ENCODE measurements at regions not wholly inside any gene's neighbourhood (a gene's known extent, or its start where the extent isn't known, plus 50 kb on each side); places are given as distances from the start of the nearest gene placed in this dataset.
"Not testable (repeated sequence)": the region's sequence is repeated elsewhere in the genome, so short reads cannot be mapped to it uniquely, and the experiment has no call there.

- no peak for DNase-seq
Observed at GRCh38 chr4:82171531-82172155, 202.1 kb downstream of the HNRNPD start.

DNA sequence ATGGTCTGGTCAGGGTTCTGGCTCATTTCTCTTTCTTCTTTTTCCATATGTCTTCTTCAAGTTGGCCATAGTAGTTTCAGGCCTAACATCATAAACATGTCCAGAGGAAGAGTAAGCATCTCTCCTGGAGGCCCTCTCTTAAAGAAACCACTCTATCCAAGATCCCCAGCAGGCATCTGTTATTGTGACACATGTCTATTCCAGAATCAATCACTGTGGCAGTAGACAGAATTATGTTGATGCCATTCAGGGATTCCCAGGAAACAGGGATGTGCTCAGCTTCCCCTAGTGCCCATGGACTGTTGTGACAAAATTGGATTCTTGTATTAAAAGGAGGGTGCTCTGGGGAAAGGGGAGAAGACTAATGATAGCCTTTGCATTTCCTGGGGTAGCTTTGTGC, 224.0 kb downstream of the HNRNPD start:
- no peak for DNase-seq

GRCh38 chr4:82145850-82146249, 227.9 kb downstream of the HNRNPD start:
- no peak for DNase-seq

DNA sequence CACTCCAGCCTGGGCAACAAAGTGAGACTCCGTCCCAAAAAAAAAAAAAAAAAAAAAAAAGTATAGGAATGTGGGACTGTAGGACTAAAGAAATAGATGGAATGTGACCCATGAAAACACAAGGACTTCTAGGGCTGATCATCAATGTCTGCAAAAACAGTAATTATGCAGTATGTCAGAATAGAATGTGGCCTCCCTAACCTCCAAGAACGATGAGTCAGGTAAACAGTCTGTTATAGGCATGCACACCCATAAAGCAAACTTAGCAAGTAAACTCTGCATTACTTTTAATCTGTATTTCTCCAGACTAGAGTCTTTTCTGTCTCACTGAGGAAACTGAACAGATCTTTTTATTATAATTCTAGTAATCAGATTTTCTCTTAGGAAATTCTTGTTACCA, 233.4 kb downstream of the HNRNPD start:
- no peak for DNase-seq

DNA sequence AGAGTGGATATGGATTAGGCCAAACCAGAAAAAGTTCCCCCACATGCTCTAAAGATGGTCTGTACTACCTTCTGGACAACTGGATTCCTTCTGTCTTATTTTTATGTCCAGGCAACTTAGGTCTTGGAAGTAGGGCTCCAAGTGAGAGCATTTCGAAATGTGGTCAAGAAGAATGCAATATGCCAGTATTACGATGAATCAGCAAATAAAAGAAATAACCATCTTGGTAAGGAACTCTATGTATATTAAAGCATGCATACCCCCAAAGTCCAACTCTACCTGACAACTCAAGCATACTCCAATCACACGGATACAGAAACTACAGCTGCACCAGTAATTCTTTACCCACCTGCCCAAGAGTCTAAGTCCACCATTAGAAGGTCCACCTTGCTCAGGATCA, 234.5 kb downstream of the HNRNPD start:
- DNase-seq: no peak

GRCh38 chr4:82138374-82138773, 235.4 kb downstream of the HNRNPD start:
- DNase-seq: no peak

DNA sequence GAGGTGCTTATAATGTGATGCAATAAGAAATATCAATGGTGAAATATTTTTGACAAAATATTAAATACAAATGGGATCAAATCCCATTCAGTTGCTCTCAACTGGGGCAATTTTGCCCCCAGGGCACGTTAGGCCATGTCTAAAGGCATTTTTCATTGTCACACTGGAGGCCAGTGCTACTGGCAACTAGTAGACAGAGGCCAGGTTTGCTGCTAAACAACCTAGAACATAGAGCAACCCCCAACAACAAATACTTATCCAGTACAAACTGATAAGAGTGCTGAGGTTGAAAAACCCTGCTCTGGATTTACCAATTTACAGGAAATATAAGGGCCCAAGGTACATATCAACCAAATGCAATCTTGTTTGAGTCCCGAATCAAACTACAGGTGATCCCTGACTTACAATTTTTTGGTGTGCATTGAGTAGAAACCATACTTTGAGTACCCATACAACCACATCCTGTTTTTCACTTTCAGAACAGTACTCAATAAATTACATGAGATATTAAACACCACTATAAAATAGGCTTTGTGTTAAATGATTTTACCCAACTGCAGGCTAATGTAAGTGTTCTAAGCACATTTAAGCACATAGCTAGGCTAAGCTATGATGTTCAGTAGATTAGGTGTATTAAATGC, 237.5 kb downstream of the HNRNPD start:
- DNase-seq: no peak

DNA sequence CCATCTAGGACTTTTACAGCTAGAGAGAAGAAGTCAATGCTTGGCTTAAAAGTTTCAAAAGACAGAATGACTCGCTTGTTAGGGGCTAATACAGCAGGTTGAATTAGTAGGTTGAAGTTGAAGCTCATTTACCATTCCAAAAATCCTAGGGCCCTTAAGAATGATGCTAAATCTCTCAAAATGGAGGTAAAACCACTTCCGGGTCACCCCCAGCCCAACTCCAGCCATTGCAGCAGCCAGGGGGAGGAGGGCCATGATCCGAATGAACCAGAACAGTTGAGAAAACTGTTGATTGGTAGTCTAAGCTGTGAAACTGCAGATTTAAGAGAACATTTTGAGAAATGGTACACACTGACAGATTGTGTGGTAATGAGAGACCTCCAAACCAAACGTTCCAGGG, 245.4 kb downstream of the HNRNPD start:
- DNase-seq: no peak

DNA sequence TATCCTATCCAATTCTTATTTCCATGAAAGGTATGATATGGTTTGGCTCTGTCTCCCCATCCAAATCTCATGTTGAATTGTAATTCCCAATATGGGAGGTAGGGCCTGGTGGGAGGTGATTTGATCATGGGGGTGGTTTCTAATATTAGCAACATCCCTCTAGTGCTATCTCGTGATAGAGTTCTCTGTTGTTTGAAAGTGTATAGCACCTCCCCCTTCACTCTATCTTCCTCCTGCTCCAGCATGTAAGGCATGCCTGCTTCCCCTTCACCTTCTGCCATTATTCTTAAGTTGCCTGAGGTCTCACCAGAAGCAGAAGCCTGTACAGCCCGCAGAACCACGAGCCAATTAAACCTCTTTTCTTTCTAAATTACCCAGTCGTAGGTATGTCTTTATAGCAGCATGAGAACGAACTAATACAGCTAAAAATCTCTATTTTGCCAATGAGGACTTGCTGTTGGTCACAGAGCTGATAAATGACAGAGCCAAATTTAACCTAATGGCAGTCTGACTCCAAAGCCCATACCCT, 247.2 kb downstream of the HNRNPD start:
- DNase-seq: no peak

GRCh38 chr4:82125787-82126297, 247.9 kb downstream of the HNRNPD start:
- DNase-seq: no peak

DNA sequence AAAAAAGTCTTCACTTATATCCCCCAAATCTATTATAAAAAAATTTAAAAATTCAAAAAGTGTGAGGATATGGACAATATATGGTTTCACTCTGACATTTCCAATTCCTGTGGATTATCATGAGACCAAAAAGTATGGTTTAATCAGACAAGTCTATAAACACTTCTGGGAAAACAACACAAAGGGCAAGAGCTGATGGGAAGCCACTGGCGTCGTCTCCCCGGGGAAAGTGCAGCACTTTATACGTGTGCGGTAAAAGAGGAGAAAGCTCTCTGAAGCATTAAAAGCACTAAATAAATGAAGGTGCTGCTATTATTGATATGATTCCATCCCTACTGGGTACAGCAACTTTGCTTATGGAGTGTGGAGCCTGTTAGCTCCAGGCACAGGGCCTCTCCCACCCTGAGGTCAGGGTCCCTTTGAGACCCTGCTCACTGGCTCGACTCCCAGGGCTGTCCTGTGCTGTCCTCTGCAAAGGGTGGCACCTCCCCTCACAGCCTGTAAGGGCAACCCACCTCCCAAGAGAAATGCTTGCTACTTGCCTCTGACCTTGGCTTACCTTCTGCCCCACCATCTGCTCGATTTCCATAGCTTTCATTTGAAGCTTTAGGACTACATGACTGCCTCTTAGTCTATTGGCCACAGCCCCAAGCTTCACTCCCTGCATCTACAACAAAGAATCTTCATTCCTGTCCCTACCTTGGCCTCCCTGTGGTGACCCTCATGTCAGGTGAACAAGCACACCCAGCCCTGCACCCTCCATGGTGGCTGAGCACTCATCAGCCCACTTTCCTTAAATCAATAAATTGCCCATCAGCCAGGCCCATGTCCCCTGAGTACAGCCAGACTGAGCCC, 248.6 kb downstream of the HNRNPD start:
- DNase-seq: no peak

DNA sequence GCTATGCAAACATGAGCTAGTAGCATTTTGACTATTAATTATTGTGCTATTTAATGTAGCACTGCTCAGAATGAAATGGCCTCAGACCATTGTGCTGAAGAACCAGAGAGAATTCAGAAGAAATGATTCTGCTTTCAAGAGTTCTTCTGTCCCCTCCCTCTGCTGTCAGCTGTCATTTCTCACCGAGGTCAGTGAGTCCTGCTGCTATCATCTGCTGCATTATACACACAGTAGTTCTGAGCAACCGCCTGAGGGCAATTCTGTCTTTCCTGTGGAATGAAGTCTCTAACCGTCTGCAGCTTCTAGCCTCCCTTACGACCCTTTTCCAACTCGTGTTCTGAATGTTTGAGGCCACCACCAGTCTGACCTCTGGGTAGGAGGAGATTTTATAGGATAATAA, 249.4 kb downstream of the HNRNPD start:
- no peak for DNase-seq

DNA sequence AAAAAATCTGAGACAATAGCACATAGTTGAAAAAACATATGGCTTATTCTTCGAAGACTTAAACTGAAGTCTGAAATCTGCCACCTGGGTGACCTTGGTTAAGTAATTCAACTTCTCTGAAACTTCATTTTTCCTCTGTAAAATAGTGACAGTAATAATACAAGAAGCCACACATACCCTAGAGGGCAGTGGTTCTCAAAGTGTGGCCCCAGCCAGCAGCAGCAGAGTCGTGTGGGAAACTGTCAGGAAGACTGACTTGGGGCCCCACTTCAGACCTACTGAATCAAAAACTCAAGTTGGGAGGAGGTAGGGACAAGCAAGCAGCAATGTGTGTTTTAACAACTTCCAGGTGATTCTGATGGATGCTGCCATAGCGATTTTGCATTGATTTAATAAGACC, 249.9 kb downstream of the HNRNPD start:
- no peak for DNase-seq

DNA sequence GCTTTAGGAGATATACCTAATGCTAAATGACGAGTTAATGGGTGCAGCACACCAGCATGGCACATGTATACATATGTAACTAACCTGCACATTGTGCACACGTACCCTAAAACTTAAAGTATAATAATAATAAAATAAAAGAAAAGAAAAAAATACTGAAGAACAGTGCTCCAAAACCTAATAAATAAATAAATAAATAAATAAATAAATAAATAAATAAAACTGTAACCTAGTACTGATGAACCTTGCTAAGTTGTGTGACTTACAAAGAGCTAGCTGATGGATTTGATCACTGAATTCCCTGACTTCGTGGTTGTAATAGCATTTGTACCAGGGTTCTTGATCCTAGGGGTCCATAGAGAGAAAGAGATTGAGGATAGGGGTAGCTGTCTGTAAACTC, 258.6 kb downstream of the HNRNPD start:
- DNase-seq: not testable (repeated sequence)

DNA sequence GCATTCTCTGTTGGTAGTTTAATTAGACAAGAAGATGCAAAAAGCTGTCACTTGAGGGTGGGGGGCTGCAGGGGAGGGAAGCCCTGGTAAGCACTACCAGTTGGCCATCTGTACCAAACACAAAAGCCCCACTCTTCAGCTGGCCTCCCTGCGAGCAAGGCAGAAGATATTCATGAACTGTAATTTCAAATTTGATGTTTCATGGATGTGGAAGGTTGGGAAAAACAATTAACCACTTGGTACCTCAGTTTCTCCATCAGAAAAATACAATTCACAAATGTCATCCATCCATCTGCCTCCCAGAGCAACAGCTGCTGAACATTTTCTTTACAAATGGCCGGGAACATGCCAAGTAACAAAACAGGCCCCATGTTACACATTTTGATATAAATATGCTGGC, 265.3 kb downstream of the HNRNPD start:
- DNase-seq: no peak

GRCh38 chr4:82104578-82104977, 269.2 kb downstream of the HNRNPD start:
- DNase-seq: no peak

DNA sequence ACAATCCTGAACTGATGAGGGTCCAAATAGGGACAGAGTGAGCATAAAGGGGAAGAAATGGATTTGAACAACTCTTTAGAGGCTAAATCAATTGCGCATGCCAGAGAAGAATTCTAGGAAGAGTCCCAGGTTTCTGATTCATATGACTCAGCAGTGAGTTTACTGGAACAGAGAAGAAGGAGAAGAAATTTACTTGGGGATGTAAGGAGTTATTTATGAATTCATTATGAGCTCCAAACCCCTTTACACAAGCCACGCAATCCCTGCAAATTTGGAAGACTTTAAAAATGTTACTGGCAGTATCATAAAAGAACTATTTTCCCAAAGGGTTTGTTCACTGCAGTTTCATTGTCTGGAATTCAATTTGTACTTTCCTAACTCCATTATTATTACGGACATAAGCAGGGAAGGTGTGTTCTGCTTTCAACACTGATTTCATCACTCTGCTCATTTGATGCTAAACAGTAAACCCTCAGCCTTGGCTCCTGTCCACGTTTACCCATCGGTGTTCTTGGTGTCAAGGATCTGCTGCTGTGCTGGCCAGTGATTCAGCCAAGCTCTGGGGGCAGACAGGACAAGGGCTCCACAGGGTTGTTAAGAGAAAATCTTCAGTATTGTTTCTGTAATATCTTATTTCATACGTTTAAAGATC, 273.7 kb downstream of the HNRNPD start:
- DNase-seq: no peak

DNA sequence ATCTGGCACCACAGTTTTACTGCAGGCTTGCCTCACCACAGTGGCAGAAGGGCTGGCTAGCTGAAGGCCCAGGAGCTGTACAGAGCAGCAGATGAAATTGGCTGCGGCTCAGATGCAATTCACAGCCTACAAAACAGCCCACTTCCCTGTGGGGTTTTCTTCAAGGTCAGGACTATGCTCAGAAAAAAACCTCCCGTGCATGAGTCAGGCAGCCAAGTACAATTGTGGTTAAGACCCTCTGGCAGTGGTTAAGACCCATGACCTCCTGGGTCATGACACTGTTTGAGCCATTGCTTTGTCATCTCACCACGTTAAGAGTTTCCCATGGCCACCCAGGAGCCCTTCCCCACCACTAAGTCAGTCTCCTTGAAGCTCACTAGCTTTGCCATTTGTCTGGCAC, 276.3 kb downstream of the HNRNPD start:
- DNase-seq: no peak

DNA sequence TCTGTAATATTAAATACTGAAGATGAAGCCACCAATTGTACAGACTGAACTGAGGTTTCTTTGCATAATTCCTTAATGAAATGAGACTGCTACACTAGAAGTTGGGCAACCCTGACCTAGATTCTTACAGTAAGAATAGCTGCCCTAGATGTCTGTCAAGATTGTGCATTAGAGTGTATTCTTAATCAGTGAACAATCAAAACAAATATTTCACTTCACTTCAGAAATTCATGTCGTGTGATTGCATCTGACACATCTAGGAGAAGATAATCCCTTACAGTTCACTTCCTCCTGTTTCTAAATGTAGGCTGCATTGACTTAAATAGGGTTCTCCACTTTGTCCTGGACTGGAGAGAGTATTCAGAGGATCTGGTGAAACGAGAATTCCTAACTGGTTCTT, 283.1 kb downstream of the HNRNPD start:
- no peak for DNase-seq

DNA sequence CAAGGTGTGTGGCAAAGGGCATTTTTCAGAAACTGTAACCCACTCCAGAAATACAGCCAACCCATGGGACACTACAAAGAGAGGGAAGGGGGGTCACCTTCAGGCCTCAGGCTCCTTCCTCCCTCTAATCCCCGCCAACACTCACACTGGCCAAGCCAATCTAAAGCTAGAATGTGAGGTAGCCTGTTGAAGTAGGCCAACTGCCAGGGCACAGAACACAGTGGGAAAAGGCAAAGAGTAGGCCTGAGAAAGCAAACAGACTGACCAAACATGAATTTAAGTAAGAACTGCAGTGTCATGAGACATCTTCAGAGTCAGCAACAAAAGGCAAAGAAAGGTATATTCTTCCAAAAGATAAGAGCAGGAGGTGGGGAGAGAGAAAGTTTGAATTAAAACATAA, 289.0 kb downstream of the HNRNPD start:
- no peak for DNase-seq

DNA sequence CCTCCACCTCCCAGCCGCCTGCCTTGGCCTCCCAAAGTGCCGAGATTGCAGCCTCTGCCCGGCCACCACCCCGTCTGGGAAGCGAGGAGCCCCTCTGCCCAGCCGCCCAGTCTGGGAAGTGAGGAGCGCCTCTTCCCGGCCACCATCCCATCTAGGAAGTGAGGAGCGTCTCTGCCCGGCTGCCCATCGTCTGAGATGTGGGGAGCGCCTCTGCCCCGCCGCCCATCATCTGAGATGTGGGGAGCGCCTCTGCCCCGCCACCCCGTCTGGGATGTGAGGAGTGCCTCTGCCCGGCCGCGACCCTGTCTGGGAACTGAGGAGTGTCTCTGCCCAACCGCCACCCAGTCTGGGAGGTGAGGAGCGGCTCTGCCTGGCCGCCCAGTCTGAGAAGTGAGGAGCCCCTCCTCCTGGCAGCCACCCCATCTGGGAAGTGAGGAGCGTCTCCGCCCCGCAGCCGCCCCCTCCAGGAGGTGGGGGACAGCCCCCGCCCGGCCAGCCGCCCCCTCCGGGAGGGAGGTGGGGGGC, 296.3 kb downstream of the HNRNPD start:
- not testable (repeated sequence) for DNase-seq

- DNase-seq: no peak
Observed at GRCh38 chr4:82076809-82077208, 297.0 kb downstream of the HNRNPD start.

GRCh38 chr4:82076359-82076758, 297.4 kb downstream of the HNRNPD start:
- DNase-seq: no peak

Data from HCEC 1CT (cell line).